Suprapubic skin (tissue), 4 donors: ENCODE measurements at regions not wholly inside any gene's neighbourhood (a gene's known extent, or its start where the extent isn't known, plus 50 kb on each side); places are given as distances from the start of the nearest gene placed in this dataset.

Source experiments
- CTCF ChIP-seq, 2 donors: fragments of 200-600 bp in 1 of 2; fragments of 450-650 bp in 1 of 2; sonication (generic) in 1 of 2; IDR thresholded peaks; one replicate each; pipeline ENCODE4 v1.5.1; 2016 to 2019; ENCODE audit warnings: antibody characterized with exemption in 2 of 2, mild to moderate bottlenecking in 1 of 2, moderate library complexity in 1 of 2
- EP300 ChIP-seq: sonication (generic); formaldehyde crosslinking; IDR thresholded peaks from one replicate; pipeline ENCODE4 v1.6.1; 2017; ENCODE audit warnings: antibody characterized with exemption
- POLR2A ChIP-seq, 2 donors: fragments of 450-650 bp; IDR thresholded peaks; one replicate each; pipeline ENCODE4 v1.6.1; 2017; ENCODE audit warnings: antibody characterized with exemption in 2 of 2, mild to moderate bottlenecking in 2 of 2, moderate library complexity in 2 of 2
- POLR2AphosphoS5 ChIP-seq, 3 donors: sonication (generic); formaldehyde crosslinking; IDR thresholded peaks; one replicate each; pipeline ENCODE4 v1.6.1; 2017; ENCODE audit warnings: antibody characterized with exemption in 3 of 3

GRCh38 chr1:223466151-223466550 lies 72.9 kb downstream of the CCDC185 start:
- TF ChIP-seq CTCF (IDR thresholded peaks at IDR 0.05) (no peak), EP300 (no peak), POLR2A (IDR thresholded peaks at IDR 0.05) (no peak), POLR2AphosphoS5 (IDR thresholded peaks at IDR 0.05) (no peak)
